ENCODE measurements at regions not wholly inside any gene's neighbourhood (a gene's known extent, or its start where the extent isn't known, plus 50 kb on each side); places are given as distances from the start of the nearest gene placed in this dataset.

GRCh38 chr3:162398554-162398953 is 901.9 kb downstream of the OTOL1 start:
- TF ChIP-seq EZH2 (IDR thresholded peaks at IDR 0.05; ENCODE audit: low read length, unreplicated experiment) (no peak), EZH2phosphoT487 (IDR thresholded peaks at IDR 0.05; ENCODE audit: borderline replicate concordance, low read length) (no peak), CTCF (conservative IDR thresholded peaks at IDR 0.05; ENCODE audit: low read depth, low read length) (no peak)
